Renal pelvis (tissue), 1 donor: ENCODE measurements at regions not wholly inside any gene's neighbourhood (a gene's known extent, or its start where the extent isn't known, plus 50 kb on each side); places are given as distances from the start of the nearest gene placed in this dataset.
"Not testable (repeated sequence)": the region's sequence is repeated elsewhere in the genome, so short reads cannot be mapped to it uniquely, and the experiment has no call there.

Source experiments
- DNase-seq: peaks from one replicate; pipeline ENCODE4 v3.0.0-alpha.2; 2013

DNA sequence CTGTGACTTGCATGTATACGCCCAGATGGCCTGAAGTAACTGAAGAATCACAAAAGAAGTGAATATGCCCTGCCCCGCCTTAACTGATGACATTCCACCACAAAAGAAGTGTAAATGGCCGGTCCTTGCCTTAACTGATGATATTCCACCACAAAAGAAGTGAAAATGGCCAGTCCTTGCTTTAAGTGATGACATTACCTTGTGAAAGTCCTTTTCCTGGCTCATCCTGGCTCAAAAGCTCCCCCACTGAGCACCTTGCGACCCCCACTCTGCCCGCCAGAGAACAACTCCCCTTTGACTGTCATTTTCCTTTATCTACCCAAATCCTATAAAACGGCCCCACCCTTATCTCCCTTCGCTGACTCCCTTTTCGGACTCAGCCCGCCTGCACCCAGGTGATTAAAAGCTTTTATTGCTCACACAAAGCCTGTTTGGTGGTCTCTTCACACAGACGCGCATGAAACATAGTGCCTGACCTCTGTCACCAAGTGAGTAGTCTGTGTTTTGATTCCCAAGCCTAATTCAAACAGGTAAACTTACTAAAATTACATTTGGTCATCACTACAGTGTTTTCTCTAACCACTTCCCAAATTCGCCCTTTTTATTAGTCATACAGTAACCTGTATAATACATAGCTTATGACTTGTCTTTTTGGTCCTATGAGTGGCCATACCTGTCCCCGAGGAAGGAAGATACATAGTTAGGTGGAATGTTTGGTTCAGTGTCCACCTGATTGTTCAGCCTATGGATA is 140.7 kb upstream of the PROK2 start:
- not testable (repeated sequence) for DNase-seq

DNA sequence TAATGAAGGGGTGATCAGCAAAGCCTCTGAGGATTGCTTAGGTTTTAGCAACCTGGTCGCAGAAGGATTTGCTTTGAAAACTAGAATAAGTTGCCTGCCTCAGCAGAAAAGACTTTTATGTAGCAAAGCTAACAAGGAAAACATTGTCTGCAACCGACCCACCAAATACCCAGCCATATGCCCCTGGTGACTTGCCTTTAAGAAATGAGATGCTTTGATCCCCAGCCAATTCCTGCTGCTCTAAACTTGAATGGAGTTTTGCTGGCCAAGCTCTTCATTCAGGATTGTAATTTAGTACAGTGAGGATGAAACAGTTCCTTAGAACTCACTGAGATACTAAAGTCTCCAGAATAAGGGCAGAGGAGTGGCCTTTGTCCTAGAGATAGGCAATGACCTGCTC is 139.8 kb upstream of the PROK2 start:
- no peak for DNase-seq

DNA sequence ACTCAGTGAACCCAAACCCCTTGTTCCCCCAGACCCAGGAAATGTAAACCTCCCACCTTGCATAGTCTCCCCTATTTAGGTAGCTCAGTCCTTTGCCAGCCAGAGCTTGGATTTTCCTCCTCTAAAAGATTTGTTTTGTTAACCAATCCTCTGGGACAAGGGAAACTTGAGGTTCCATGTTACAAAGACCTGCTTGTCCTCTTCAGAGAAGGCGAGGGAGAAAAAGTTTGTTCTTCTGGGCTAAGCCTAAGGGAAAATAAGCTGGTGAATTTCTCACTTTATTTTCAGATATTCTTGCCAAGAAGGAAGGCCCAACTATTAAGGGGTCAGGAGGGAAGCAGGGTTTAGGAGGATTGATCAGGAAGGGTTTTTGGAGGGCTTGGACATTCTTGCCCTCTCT is 136.1 kb upstream of the PROK2 start:
- DNase-seq = no peak

DNA sequence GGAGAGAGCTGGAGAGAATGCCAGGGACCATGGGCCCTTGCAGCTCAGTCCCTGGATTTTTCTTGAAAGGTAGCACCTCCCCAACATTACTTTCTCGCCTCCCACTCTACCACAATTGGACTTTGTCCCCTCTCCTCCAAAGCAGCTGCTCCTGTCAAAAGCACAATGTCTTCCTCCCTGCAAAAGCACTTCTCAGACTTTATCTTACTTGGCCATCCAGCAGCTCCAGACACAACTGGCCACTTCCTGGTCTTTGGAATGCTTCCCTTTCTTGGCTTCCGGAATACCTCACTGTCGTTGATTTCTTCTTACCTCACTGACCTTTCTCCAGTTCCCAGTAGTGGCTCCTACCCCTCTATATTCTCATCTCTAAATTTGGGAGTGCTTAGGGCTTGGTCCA is 134.6 kb upstream of the PROK2 start:
- DNase-seq = no peak

DNA sequence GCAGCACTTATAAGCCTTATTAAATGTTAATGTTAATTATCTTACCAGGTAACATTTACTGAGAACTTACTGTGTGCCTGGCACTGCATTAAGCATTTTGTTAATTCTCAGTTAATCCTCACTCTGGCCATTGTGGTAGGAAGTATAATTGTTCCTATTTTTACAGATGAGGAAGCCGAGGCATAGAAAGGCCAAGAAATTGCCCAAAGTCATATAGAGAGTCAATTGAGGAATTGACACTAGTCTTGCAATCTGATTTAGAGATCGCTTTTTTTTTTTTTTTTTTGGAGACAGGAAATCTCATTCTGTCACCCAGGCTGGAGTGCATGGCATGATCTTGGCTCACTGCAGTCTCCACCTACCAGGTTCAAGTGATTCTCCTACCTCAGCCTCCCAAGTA is 132.6 kb upstream of the PROK2 start:
- DNase-seq = no peak

DNA sequence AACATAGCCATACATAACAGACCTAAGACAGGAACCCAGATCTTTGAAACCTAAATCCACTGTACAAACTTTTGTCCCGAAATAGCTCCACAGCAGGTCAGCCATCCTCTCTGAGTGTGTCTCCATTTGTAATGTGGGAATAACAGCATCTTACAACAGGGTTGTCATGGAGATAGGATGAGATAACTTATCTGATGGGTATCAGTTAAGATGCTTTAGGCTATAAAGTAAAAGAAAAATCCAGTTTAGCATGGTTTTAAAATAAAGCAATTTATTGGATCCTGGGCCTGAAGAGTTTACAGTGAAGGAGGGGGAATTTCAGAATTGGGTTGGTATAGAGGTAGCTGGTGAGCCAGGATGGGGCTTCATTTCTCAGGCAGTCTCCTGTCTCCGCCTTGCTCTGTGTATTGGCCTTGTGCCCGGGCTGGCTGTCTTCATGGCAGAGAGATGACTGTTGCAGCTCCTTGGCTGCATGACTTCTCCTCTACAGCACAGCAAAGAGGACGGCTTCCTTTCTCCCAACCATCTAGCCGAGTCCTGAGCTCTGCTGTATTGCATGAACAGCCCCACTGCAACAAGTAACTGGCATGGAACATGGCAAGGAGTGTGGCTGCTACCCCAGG is 131.9 kb upstream of the PROK2 start:
- no peak for DNase-seq

DNA sequence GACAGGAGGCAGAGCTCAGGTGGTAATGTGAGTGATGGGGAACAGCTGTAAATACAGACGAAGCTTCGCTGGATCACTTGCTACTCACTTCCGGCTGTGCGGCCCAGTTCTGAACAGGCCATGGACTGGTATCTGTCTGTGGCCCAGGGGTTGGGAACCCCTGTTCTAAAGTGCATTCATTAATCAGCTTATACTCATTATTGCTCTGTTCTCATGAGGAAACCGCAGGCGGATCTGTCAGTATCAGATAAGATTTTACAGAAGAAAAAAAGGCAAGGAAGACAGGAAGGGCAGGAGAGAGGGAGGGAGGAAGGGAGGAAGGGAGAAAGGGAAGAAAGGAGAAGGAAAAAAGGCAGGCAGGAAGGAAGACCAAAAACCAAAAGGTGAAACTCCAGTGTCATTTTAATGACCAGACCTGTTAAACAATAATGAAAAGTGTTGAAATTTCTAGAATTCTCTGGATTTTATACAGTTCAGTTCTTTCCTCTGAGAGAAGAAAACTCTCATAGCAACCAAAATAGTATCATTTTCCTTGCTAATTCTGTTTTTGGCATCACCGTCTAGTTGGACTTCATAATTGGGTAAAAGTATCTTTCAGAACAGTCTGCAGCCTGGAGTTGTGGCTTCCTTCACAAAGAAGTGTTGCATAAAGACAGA is 128.0 kb upstream of the PROK2 start:
- DNase-seq = no peak

DNA sequence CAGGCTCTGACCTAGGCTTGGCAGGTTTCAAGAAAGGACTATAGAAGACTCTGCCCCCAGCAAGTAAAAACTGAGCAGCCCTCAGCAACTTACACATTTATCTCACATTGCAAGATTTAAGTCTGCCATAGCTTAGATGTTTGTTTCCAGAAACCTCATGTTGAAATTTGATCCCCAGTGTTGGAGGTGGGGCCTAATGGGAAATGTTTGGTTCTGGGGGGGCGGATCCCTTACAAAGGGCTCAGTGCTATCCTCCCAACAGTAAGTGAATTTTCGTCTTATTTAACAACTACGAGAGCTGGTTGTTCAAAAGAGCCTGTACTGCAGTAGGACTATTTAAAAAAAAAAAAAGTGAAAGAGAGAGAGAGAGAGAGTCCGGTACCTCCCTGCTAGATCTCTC is 125.2 kb upstream of the PROK2 start:
- DNase-seq = no peak

DNA sequence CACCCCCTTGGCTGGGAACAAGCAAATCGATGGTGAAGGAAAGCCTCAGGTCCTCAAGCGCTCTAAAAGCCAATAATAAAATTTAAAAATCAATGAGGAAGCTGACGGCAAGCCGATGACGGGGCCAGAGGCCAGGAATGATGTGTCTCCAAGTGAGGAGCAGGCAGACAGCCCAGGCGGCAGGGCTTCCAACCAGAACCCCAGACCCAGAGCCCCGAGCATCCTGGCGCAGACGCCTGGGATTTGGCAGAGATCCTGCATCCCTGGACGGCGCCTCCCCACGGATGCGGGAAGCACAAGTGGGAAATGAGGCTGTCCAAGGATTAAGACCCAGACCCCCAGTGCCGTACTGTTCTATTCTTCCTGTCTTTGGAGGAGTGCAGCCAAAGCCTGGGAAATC is 123.0 kb upstream of the PROK2 start:
- no peak for DNase-seq

DNA sequence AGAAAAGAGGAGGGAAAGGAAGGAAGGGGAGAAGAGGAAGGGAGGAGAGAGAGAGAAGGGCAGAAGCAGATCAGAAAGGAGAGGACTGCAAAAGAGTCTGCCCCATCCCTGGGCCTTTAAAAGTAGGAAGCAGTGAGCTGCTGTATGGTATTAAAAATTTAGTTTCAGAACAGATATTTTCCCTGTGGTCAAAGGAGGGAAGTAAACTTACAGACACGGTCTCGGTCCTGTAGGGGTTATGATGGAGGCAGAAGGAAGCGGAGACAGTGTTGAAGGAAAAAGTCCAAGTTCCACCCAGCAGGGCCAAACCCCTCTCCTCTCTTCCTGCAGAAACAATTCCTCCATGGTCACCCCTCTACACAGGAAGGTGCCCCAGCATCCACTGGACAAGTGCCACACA is 122.0 kb upstream of the PROK2 start:
- DNase-seq = no peak

DNA sequence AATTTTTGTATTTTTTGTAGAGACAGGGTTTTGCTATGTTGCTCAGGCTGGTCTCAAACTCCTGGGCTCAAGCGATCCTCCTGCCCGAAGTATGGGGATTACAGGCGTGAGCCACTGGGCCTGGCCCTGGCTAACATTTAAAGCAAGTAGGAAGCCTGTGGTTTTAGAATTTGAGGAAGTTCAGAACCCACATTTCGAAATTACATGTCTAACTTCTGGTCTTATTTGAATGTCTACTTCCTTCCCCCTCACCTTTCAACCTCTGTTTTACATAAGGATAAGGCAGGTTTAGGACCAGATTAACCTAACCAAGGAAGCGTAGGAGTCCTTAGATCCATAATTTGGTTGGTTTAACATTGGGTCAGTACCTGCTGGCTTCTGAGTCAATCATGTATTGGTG is 120.5 kb upstream of the PROK2 start:
- DNase-seq = no peak

DNA sequence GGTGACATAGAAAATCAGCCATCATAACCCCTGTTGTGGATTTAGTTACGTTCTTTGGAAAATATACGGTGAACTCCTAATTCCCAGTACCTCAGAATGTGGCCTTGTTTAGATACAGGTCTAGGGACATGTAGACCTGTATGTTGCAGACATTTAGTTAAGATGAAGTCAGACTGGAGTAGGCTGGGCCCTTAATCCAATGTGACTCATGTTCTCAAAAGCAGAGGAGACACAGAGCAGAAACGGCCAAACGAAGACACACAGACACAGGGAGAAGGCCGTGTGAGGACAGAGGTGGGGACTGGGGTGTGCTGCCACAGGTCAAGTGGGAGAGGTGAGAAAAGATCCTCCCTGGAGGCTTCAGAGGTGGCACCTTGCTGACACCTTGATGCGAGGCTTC is 119.0 kb upstream of the PROK2 start:
- no peak for DNase-seq

DNA sequence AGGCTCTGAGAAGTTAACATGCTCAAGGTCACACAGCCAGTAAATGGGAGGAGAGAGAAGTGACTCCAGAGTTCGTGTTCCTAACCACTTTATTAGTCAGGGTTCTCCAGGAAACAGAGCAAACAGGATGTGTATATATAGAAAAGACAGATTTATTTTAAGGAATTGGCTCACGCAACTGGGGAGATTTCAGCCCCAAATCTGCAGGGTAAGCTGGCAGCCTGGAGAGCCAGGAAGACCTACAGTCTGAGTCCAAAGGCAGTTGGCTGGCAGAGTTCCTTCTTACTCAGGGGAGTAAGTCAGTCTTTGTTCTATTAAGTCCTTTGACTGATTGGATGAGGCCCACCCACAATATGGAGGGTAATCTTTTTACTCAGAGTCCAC is 118.2 kb upstream of the PROK2 start:
- no peak for DNase-seq

DNA sequence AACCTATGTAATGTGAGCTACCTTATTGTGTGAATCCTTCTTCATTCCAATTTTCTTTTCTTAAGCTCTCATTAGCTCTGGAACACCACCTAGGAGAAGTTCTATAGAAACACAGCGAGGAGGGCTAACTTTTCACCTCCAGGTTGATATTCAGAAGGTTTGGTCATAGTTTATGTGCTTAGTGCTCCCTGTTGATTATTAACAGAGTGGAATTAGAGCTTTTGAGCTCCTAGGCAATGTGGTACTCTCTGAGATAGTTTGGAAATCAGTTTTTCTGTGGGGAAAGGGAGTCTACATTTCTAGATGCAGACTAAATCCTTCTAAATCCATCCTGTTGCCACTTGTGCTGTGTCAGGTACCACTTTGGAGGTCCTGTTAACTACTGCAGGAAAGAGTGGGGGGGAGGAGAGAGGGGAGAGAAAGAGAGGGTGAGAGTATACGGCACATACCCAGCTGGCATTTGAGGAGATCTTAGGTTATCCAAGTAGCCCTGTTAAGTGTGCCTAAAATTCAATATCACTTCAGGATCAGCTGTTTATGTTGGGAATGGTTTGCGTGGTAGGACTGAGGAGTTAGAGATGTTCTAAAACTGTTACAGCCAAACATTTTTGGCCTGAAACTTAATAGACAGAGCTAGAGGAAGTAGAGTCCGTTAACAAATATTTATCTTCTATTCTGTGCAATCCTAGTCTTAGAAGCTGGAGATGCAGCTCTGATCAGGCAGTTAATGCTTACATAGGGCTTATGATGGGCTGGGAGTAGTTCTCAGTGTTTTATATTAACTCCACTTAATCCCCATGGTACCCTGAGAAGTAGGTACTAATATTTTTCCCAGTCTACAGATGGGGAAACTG is 117.5 kb upstream of the PROK2 start:
- DNase-seq = no peak

DNA sequence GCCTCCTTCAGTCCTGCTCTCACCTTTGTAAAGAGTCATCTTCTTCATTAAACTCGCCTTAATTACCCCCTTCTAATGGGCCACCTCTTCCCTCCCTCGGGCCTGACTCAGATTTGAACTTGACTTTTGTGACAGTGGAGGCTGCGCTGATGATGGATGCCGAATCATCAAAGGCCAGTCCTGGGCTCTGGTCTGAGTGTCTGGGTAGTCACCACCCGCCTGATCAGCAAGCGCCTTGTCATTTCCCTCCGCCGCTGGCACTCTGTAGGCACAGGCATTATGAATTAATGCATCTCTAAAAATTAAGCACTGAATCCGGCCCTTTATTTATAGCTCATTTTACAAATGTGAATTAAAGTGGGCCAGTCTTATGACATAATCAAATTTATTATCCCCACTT is 116.7 kb upstream of the PROK2 start:
- no peak for DNase-seq

DNA sequence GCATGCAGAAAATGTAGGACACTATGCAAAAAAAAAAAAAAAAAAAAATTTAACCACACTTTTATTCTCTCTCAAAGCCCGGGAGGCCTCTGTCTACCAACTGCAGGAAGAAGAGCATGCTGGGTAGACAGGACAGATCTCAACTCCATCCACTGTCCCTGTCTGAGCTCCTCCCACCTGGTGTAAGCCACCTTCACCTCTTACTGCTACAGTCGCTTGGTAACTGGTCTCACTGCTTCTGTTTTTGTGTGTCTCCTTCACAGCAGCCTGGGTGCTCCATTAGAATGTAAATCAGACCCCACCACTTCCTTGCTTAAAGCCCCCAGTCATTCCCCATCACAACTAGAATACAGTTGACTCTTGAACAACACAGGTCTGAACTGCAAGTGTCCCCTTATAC is 115.1 kb upstream of the PROK2 start:
- DNase-seq = no peak

DNA sequence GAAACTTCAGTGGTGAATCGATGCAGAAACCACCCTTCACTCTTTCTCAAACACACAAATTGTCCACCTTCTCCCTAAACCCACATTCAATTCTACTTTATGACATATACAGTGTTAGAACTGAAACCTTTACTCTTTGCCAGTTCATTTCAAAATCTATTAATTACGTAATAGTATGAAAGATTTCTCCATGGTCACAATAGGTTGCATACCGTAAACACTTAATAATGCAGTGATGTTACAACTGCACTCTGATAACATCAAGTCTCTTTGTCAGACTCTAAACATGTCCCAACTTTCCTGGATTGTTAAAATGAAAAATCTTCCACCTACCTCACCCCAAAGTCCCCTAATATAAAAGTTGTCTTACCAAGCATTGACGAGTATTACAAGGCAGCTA is 111.8 kb upstream of the PROK2 start:
- DNase-seq = no peak

DNA sequence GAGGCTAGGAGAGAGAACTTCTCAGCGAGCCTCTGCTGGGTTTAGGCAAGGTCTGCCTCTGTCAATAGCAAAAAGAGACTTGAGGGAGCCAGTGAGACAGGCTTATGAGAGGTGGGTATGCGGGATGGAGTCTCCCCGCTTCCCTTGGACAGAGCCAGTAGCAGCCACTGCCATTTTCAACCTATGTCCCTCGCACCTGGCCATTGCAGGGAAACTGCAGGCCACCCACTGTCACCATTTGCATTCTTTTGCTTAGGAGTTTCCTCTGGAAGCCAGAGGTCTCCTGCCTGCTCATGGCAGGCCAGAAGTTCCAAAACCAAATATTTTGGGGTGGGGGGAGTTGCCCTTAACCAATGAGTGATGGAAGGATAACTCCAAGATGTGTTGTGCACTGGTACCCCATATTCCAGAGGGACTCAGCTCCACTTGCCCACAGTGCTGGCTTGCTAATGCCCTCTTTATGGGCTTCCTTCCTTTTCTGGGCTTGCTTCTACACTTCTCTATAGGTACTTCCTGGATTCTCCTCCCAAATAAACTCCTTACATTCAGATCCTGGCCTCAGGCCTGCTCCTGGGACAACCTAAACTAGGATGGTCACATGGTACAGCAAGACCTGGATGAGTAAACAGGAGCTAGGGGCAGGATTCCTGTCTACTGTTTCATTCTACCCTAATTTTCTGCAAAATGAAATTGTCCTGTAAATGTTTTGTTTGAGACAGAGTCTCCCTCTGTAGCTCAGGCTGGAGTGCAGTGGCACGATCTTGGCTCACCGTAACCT is 108.9 kb upstream of the PROK2 start:
- DNase-seq = no peak

DNA sequence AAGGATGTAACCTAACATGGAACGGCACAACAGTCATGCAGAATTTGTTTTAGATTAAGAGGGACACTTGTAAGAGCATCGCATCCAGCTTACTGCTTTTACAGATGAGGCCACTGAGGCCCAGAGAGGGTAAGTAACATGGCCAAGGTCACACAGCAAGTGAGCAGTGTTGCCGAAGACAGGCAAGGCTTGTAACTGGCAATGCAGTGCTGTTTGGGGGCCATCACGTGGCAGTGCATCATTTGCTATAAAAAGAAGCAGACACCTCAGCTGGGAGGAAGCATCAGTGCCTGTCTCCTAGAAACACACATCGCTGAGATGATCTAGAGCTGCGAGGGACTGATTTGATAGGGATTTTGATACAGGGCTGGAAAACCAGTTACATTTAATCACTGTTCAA is 108.2 kb upstream of the PROK2 start:
- no peak for DNase-seq

DNA sequence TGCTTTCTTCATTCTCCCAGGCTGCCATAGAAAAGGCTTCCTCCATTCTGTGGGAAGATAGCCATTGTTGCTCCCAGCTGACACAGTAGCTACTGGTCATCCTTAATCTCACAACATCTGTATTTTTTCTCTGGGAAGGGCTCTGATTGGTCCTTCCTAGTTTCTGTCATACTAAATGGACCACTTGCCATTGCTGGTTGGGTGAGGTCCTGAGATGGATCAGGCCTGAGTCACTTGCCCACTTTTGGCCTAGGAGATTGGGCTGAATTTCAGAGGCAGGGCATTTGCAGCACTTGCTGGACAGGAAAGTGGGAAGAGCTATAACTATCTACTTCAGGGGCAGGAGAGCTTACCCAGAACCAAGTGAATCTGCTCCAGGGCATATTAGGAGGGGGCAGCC is 106.5 kb upstream of the PROK2 start:
- no peak for DNase-seq

DNA sequence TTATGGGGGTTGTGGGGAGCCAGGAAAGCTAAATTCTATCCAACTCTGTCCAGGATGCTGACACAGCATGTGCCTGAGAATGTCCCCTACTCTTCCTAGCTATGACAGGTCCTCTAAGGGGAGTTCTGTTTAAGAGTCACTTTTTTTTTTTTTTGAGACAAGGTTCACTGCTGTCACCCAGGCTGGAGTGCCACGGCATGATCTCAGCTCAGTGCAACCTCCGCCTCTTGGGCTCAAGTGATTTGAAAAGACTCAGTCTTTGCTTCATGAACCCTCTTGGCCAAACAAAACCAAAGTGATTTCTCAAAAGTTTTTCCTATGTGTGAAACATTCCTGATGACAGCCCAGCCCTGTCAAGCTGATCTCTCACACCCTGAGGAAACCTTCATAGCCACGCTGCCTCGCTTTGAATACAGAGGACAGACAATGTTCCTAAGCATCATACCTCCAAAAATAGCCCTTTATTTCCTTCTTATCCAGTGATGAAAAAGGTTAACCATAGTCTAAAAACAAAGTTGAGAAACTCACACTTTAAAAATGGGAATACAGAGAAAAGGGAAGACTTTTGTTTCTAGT is 105.5 kb upstream of the PROK2 start:
- no peak for DNase-seq

DNA sequence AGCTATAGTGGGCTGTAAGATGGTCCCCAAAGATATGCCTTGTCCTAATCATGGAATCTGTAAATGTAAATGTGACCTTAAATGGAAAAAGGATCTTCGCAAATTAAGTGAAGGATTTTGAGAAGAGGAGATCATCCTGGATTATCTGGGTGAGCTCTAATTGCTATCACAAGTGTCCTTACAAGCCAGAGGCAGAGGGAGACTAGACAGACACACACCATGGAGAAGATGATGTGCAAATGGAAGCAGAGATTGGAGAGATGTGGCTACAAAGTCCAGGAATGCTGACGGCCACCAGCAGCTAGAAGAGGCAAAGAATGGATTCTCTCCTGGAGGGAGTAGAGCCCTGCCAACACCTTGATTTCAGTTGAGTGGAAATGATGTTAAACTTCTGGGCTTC is 102.3 kb upstream of the PROK2 start:
- DNase-seq = no peak
